Iris pigment epithelial cell (primary cell): ENCODE measurements at regions not wholly inside any gene's neighbourhood (a gene's known extent, or its start where the extent isn't known, plus 50 kb on each side); places are given as distances from the start of the nearest gene placed in this dataset.
"Not testable (repeated sequence)": the region's sequence is repeated elsewhere in the genome, so short reads cannot be mapped to it uniquely, and the experiment has no call there.

Experiments
- DNase-seq: peaks from one replicate; pipeline ENCODE4 v3.0.0-alpha.2; 2011; ENCODE audit warnings: low read depth

DNA sequence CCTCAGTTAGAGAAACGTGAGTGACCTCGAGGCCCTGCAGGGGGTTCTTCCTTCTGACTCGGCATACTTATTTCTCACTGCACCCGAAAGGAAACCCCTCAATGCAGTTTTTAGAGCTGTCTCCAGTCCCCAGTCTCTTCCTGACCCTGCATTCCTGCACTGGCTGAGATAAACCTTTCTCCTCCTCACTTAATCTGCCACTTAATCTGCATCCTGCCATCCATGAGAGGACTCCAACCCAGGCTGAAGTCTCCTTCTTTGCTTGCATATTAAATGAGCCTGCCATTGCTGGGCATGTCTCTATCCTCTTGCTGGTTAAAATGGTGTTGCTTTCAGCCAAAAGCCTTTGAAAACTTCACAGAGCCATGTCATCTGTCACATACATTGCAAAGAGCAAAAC lies 125.6 kb upstream of the GATA6 start:
- no peak for DNase-seq

GRCh38 chr18:22044474-22045220 lies 124.7 kb upstream of the GATA6 start:
- DNase-seq, result no peak

DNA sequence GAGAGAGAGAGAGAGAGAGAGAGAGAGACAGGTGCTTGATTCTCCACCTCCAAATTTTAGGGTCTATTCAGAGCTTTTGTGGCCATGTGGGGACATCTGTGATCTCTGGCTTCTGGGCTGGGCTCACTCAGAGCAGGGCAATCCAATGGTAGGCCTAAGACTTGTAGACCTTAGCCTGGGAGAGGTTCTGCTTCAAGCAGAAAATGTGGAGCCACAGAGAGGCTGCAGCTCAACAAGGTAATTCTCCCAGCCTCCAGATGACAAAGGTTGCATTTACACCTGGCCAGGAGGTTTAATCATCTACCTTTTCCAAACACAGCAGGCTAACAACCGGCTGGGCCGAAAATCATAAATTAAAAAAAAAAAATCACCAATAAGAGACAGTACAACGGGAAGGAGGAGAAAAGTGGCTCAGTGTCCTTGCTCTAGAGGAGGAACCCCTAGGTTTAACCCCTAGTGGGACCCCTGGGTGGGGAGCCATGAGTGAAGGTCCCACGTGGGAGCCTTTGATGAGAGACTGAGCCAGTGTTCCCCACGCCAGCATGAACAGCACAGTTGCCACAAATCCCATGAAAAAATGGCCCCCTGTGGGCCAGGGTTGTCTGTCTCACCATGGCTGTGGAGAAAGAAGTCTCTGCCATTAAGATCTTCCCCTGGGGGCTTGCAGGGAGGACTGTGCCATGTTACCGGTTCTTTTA lies 124.0 kb upstream of the GATA6 start:
- no peak for DNase-seq

GRCh38 chr18:22046473-22046872 lies 122.9 kb upstream of the GATA6 start:
- no peak for DNase-seq

DNA sequence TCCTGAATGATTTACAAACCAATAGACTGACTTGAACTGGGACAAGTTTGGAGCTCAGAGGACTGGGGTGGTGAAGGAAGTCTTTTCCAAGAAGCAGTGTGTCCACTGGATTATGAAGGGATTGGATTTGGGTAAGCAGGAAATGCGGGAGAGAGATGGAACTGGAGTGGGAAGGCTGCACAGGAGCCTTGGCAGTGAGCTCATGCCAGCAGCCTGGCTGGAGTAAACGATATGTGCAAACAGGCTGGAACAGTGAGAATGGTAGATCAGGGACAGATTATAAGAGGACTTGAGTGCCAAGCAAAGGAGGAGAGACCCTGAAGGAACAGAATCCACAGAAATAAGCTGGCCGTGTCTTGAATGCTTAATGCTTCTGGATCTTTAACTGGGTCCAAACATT lies 121.9 kb upstream of the GATA6 start:
- no peak for DNase-seq

- no peak for DNase-seq
These were observed 121.2 kb upstream of the GATA6 start for GRCh38 chr18:22048221-22048620.

GRCh38 chr18:22048932-22049615 lies 120.3 kb upstream of the GATA6 start:
- DNase-seq, result no peak

- DNase-seq, result no peak
These were observed 116.8 kb upstream of the GATA6 start for GRCh38 chr18:22052405-22053105.

DNA sequence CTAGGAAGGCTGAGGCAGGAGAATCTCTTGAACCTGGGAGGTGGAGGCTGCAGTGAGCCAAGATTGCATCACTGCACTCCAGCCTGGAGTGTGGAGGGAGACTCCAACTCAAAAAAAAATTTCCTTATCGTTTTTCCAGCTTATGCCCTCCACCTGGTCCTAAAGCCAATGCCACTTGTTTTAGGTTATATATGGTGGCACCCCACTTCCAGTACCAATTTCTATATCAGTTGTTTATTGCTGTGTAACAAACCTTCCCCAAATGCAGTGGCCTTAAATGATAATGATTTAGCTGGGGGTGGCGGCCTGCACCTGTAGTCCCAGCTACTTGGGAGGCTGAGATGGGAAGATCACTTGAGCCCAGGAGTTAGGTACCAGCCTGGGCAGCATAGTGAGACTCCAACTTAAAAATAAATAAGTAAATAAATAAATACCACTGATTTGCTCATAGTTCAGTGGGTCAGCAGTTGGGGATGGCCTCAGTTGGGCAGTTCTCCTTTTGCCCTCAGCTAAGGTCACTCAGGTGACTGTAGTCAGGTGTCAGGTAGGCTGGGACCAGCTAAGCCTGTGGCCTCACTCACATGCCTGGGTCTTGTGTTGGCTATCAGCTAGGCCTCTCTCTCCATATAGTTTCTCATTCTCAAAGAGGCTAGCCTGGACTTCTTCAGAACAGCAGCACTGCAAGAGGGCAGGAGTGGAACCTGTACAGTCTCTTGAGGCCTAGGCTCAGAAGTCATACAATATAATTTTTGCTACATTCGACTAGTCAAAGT lies 113.7 kb upstream of the GATA6 start:
- DNase-seq, result no peak

DNA sequence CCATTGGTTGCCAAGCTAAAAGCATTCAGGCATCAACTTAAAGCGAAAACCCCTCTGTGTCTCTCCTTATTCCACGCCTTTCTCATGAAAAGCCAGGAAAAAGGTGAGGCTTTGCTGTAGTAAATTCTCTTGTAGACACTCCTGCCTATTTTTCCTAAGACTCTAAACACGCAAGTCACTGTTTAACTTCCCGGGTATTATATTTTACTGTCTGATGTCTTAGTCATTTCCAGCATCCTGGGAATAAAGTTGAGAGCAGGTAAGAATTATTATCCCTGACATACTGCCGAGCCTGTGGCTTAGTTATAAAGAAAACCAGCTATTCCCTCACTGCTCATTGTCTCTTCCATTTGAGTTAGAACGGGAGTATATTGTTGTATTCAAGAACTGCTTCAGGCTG lies 112.4 kb upstream of the GATA6 start:
- DNase-seq, result no peak

DNA sequence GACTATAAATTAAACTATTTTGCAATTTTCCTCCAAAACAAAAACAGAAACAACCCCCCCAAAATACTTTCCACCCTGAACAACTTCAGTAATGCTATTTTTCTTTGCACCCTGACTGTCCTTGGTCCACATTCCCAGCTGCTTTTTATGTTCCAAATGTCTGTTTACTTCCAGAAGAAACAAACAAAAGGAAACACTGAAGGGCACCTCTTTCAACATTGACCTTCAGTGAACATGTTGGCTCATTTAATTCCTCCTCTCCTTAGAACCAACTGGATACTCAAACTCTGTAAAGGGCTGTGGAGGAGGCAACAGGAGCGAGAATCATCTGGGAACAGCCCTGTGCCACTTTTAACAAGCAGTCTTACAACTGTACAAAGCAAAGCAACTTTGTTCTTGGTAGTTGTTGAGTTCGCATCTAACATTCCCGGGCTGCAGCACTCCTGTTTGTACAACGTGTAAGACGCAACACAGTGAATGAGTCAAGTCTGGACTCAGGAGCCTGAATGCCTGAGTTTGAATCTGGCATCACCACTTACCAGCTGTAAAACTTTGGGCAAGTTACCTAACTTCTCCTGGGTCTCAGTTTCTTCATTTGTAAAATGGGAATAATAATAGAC lies 111.4 kb upstream of the GATA6 start:
- peak; percentile 8 for DNase-seq

- no peak for DNase-seq
These were observed 109.0 kb upstream of the GATA6 start for GRCh38 chr18:22060361-22060760.

- DNase-seq, result no peak
These were observed 106.3 kb upstream of the GATA6 start for GRCh38 chr18:22063102-22063501.

GRCh38 chr18:22063672-22064071 lies 105.7 kb upstream of the GATA6 start:
- no peak for DNase-seq

DNA sequence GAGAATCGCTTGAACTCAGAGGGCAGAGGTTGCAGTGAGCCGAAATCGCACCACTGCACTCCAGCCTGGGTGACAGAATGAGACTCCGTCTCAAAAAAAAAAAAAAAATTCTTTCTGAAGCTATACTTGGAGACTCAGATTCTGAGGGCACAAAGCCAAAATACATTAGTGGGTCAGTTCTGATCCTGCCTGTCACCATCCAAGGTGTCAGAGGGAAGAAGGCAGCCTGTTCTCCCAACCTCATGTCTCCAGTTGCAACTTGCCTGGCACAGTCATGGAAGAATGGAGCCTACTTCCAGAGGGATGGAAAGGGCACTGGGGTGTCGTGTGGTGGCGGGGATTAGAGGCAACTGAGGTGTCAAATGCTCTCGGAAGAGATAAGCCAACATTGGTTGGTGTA lies 104.8 kb upstream of the GATA6 start:
- no peak for DNase-seq

- no peak for DNase-seq
These were observed 104.1 kb upstream of the GATA6 start for GRCh38 chr18:22065311-22065710.

DNA sequence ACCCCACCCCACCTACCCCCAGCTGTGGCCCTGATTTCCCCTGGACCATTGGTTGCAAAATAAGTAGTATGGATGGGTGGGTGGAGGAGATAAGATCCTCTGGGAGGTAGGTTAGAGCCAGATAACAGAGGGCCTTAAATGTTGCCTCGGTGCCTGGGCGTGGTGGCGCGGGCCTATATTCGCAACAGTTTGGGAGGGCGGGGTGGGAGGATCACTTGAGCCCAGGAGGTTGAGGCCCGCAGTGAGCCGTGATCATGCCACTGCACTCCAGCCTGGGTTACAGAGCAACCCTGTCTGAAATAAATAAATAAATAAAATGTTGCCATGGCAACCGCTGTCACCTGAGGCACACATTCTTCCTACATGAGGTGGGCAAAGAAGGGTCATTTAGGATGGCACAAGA lies 103.3 kb upstream of the GATA6 start:
- DNase-seq, result no peak

GRCh38 chr18:22067109-22067508 lies 102.3 kb upstream of the GATA6 start:
- no peak for DNase-seq

DNA sequence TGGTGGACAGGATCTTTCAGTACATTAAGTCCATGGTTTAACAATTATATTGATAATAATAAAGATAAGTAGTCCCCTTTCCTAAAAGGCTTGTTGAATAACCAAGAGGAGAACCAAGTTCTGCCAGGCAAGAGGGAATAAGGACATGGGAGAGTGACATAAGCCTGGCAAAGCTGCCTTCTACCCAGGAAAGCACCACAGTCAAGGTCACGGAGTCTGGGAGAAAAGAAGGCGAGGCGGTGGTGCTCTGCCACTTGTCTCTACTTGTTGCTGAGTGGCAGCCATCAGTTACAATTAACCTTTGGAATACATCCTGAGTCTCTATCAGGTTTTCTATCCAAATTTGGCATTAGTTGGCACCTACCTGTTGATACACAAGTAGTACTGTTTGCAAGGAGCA lies 101.7 kb upstream of the GATA6 start:
- DNase-seq, result no peak

DNA sequence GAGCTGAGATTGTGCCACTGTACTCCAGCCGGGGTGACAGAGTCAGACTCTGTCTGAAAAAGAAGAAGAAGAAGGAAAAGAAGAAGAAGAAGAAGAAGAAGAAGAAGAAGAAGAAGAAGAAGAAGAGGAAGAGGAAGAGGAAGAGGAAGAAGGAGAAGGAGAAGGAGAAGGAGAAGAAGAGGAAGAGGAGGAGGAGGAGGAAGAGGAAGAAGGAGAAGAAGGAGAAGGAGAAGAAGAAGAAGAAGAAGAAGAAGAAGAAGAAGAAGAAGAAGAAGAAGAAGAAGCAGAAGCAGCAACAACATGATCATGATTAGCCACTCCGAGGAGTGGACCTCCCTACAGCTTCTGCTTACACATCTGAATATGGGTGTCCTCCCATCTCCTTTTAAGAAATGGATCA lies 100.6 kb upstream of the GATA6 start:
- not testable (repeated sequence) for DNase-seq

- DNase-seq, result no peak
These were observed 99.5 kb upstream of the GATA6 start for GRCh38 chr18:22069916-22070315.
